ENCODE measurements at regions not wholly inside any gene's neighbourhood (a gene's known extent, or its start where the extent isn't known, plus 50 kb on each side); places are given as distances from the start of the nearest gene placed in this dataset.

- no peaks in the 10 kb centered on the region for H3K4me1 ChIP-seq (ENCODE audit: control insufficient read depth, extremely low read depth, insufficient read depth, low read length)
- H3K27ac ChIP-seq (ENCODE audit: control insufficient read depth, insufficient read depth, low read length), result no peak overlapping the region
- no peak overlapping the region for H3K4me2 ChIP-seq (ENCODE audit: control insufficient read depth, extremely low read depth, insufficient read depth, low read depth, low read length)
- TF ChIP-seq, protein P1, sequence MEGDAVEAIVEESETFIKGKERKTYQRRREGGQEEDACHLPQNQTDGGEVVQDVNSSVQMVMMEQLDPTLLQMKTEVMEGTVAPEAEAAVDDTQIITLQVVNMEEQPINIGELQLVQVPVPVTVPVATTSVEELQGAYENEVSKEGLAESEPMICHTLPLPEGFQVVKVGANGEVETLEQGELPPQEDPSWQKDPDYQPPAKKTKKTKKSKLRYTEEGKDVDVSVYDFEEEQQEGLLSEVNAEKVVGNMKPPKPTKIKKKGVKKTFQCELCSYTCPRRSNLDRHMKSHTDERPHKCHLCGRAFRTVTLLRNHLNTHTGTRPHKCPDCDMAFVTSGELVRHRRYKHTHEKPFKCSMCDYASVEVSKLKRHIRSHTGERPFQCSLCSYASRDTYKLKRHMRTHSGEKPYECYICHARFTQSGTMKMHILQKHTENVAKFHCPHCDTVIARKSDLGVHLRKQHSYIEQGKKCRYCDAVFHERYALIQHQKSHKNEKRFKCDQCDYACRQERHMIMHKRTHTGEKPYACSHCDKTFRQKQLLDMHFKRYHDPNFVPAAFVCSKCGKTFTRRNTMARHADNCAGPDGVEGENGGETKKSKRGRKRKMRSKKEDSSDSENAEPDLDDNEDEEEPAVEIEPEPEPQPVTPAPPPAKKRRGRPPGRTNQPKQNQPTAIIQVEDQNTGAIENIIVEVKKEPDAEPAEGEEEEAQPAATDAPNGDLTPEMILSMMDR (optimal IDR thresholded peaks at IDR 0.05 in 1 of 3, IDR thresholded peaks at IDR 0.05 in 1 of 3, conservative IDR thresholded peaks at IDR 0.05 in 1 of 3; ENCODE audit: extremely low read depth in 1 of 3, insufficient read depth in 2 of 3, low read length in 3 of 3), result no peak
- no peak for TF ChIP-seq EZH2 (IDR thresholded peaks at IDR 0.05; ENCODE audit: low read length)
- H3K9ac ChIP-seq (ENCODE audit: control insufficient read depth, extremely low read depth, insufficient read depth, low read length), result no peak overlapping the region
- H3K4me3 ChIP-seq (ENCODE audit: control insufficient read depth in 2 of 3, extremely low read depth in 1 of 3, insufficient read depth in 2 of 3, low read depth in 1 of 3, low read length in 3 of 3), result no peak overlapping the region
- DNase-seq (ENCODE audit: low read depth, low spot score), result no peak
- FAIRE-seq, result no peak
- H3K9me1 ChIP-seq (ENCODE audit: control insufficient read depth, extremely low read depth, insufficient read depth, low read length), result no peaks in the 10 kb centered on the region
- H2AFZ ChIP-seq (ENCODE audit: control insufficient read depth, low read length), result no peak overlapping the region
- H3K9me3 ChIP-seq (ENCODE audit: control insufficient read depth, low read depth, low read length), result no peaks in the 10 kb centered on the region
- no peaks in the 10 kb centered on the region for H3K36me3 ChIP-seq (ENCODE audit: control insufficient read depth in 2 of 2, extremely low read depth in 1 of 2, insufficient read depth in 2 of 2, low read length in 2 of 2)
- H3K27me3 ChIP-seq (ENCODE audit: control insufficient read depth, extremely low read depth, insufficient read depth, low read length), result no peaks in the 10 kb centered on the region
- H3K79me2 ChIP-seq (ENCODE audit: control insufficient read depth, insufficient read depth, low read length), result no peaks in the 10 kb centered on the region
- no peaks in the 10 kb centered on the region for H4K20me1 ChIP-seq (ENCODE audit: control insufficient read depth, extremely low read depth, insufficient read depth, low read length)
- dilution Hi-C loops (cut with MboI; ENCODE audit: extremely low pct_ligation_motif_present, low sequenced_read_pairs), result no loop called here
These were observed 270.4 kb upstream of the MDFIC2 start for GRCh38 chr3:70582803-70583202.

- H4K20me1 ChIP-seq (ENCODE audit: control insufficient read depth, extremely low read depth, insufficient read depth, low read length), result no peaks in the 10 kb centered on the region
- H2AFZ ChIP-seq (ENCODE audit: control insufficient read depth, low read length), result no peak overlapping the region
- no peak for FAIRE-seq
- H3K4me2 ChIP-seq (ENCODE audit: control insufficient read depth, extremely low read depth, insufficient read depth, low read depth, low read length), result no peak overlapping the region
- TF ChIP-seq, protein P1 (optimal IDR thresholded peaks at IDR 0.05 in 1 of 3, IDR thresholded peaks at IDR 0.05 in 1 of 3, conservative IDR thresholded peaks at IDR 0.05 in 1 of 3; ENCODE audit: extremely low read depth in 1 of 3, insufficient read depth in 2 of 3, low read length in 3 of 3), result no peak
- no peak for TF ChIP-seq EZH2 (IDR thresholded peaks at IDR 0.05; ENCODE audit: low read length)
- dilution Hi-C loops (cut with MboI; ENCODE audit: extremely low pct_ligation_motif_present, low sequenced_read_pairs), result no loop called here
- no peak overlapping the region for H3K9ac ChIP-seq (ENCODE audit: control insufficient read depth, extremely low read depth, insufficient read depth, low read length)
- no peaks in the 10 kb centered on the region for H3K9me1 ChIP-seq (ENCODE audit: control insufficient read depth, extremely low read depth, insufficient read depth, low read length)
- no peak overlapping the region for H3K4me3 ChIP-seq (ENCODE audit: control insufficient read depth in 2 of 3, extremely low read depth in 1 of 3, insufficient read depth in 2 of 3, low read depth in 1 of 3, low read length in 3 of 3)
- H3K36me3 ChIP-seq (ENCODE audit: control insufficient read depth in 2 of 2, extremely low read depth in 1 of 2, insufficient read depth in 2 of 2, low read length in 2 of 2), result no peaks in the 10 kb centered on the region
- no peak for DNase-seq (ENCODE audit: low read depth, low spot score)
- no peak overlapping the region for H3K27ac ChIP-seq (ENCODE audit: control insufficient read depth, insufficient read depth, low read length)
- no peaks in the 10 kb centered on the region for H3K27me3 ChIP-seq (ENCODE audit: control insufficient read depth, extremely low read depth, insufficient read depth, low read length)
- no peaks in the 10 kb centered on the region for H3K4me1 ChIP-seq (ENCODE audit: control insufficient read depth, extremely low read depth, insufficient read depth, low read length)
- no peaks in the 10 kb centered on the region for H3K79me2 ChIP-seq (ENCODE audit: control insufficient read depth, insufficient read depth, low read length)
- H3K9me3 ChIP-seq (ENCODE audit: control insufficient read depth, low read depth, low read length), result no peaks in the 10 kb centered on the region
These were observed 267.6 kb upstream of the MDFIC2 start for GRCh38 chr3:70580021-70580420.
